Activated CD4-positive, alpha-beta T cell treated with anti-CD3 and anti-CD28 coated beads, Interleukin-2, amount 50 U/mL, for 1 hour (primary cell): ENCODE measurements at regions not wholly inside any gene's neighbourhood (a gene's known extent, or its start where the extent isn't known, plus 50 kb on each side); places are given as distances from the start of the nearest gene placed in this dataset.

Experiments used
- DNase-seq: peaks from one replicate; pipeline ENCODE4 v3.0.0-alpha.2; 2020

GRCh38 chr9:89748831-89749499 is 144.2 kb downstream of the GADD45G start:
- no peak for DNase-seq

GRCh38 chr9:89749500-89750116 is 144.8 kb downstream of the GADD45G start:
- DNase-seq: no peak

- DNase-seq: no peak
Observed at GRCh38 chr9:89750117-89750791, 145.4 kb downstream of the GADD45G start.

- DNase-seq: no peak
Observed at GRCh38 chr9:89751079-89751825, 146.4 kb downstream of the GADD45G start.

GRCh38 chr9:89752154-89752553 is 147.3 kb downstream of the GADD45G start:
- DNase-seq: no peak

- DNase-seq: no peak
Observed at GRCh38 chr9:89753472-89754055, 148.8 kb downstream of the GADD45G start.

GRCh38 chr9:89754193-89754592 is 149.4 kb downstream of the GADD45G start:
- DNase-seq: no peak

GRCh38 chr9:89755821-89756220 is 151.0 kb downstream of the GADD45G start:
- DNase-seq: no peak

GRCh38 chr9:89756891-89757537 is 152.2 kb downstream of the GADD45G start:
- no peak for DNase-seq

GRCh38 chr9:89757776-89758528 is 153.1 kb downstream of the GADD45G start:
- no peak for DNase-seq

- no peak for DNase-seq
Observed at GRCh38 chr9:89759572-89759971, 154.8 kb downstream of the GADD45G start.

GRCh38 chr9:89760123-89760522 is 155.3 kb downstream of the GADD45G start:
- DNase-seq: no peak

GRCh38 chr9:89764217-89764616 is 159.4 kb downstream of the GADD45G start:
- DNase-seq: no peak

GRCh38 chr9:89765211-89765946 is 160.6 kb downstream of the GADD45G start:
- DNase-seq: no peak

GRCh38 chr9:89766991-89767390 is 162.2 kb downstream of the GADD45G start:
- no peak for DNase-seq

- no peak for DNase-seq
Observed at GRCh38 chr9:89768051-89768450, 163.2 kb downstream of the GADD45G start.

- DNase-seq: no peak
Observed at GRCh38 chr9:89768650-89769071, 163.8 kb downstream of the GADD45G start.

- no peak for DNase-seq
Observed at GRCh38 chr9:89770531-89771174, 165.8 kb downstream of the GADD45G start.

- DNase-seq: no peak
Observed at GRCh38 chr9:89771205-89771604, 166.4 kb downstream of the GADD45G start.

GRCh38 chr9:89773170-89773569 is 168.4 kb downstream of the GADD45G start:
- DNase-seq: no peak
